Erythroblast (primary cell): ENCODE measurements at regions not wholly inside any gene's neighbourhood (a gene's known extent, or its start where the extent isn't known, plus 50 kb on each side); places are given as distances from the start of the nearest gene placed in this dataset.

Source experiments
- GATA1 ChIP-seq: IDR thresholded peaks from 2 replicates; pipeline ENCODE4 v1.6.1; 2011; ENCODE audit warnings: low read depth, mild to moderate bottlenecking, control low read depth, low read length, moderate library complexity
- POLR2A ChIP-seq: IDR thresholded peaks from 2 replicates; pipeline ENCODE4 v1.6.1; 2011; ENCODE audit warnings: mild to moderate bottlenecking, low read length

GRCh38 chr4:187238646-187239045 is 515.0 kb upstream of the FAT1 start:
- no peak for TF ChIP-seq POLR2A
- TF ChIP-seq GATA1, result no peak
